Testis (tissue), 2 donors: ENCODE measurements at regions not wholly inside any gene's neighbourhood (a gene's known extent, or its start where the extent isn't known, plus 50 kb on each side); places are given as distances from the start of the nearest gene placed in this dataset.

Experiments
- DNase-seq: peaks from one replicate; pipeline ENCODE4 v3.0.0-alpha.2; 2019
- H3K27ac ChIP-seq, 2 donors: fragments of 200-600 bp; sonication (generic); one replicate each; pipeline ENCODE4 v1.5.1; 2019
- H3K27me3 ChIP-seq: fragments of 200-600 bp; sonication (generic); one replicate; pipeline ENCODE4 v1.5.1; 2019
- H3K36me3 ChIP-seq: fragments of 200-600 bp; sonication (generic); one replicate; pipeline ENCODE4 v1.5.1; 2017; ENCODE audit warnings: low read depth; ENCODE audit errors: missing control alignments
- H3K4me1 ChIP-seq: fragments of 200-600 bp; sonication (generic); one replicate; pipeline ENCODE4 v1.5.1; 2019
- H3K4me3 ChIP-seq, 2 donors: fragments of 200-600 bp; sonication (generic); one replicate each; pipeline ENCODE4 v1.5.1; 2017 to 2019
- H3K9me3 ChIP-seq: fragments of 200-600 bp; sonication (generic); one replicate; pipeline ENCODE4 v1.5.1; 2017
- POLR2A ChIP-seq: fragments of 450-650 bp; IDR thresholded peaks from one replicate; pipeline ENCODE4 v1.6.1; 2017; ENCODE audit warnings: antibody characterized with exemption, mild to moderate bottlenecking, moderate library complexity
- WGBS, 2 donors: methylation state at CpG; one replicate each; pipeline ENCODE4 v1.1.5; 2018; 5-methylcytosine and 5-hydroxymethylcytosine counted together
- intact Hi-C: fragments of 100-400 bp; cut with DNase I; formaldehyde crosslinking; loops from one replicate; pipeline ENCODE4 v1.15.1; 2023; ENCODE audit warnings: low total_unique reads
- TF ChIP-seq, protein P1 (sequence below), 3 experiments: fragments of 450-650 bp in 2 of 3; fragments of 200-600 bp in 1 of 3; sonication (generic) in 1 of 3; IDR thresholded peaks; one replicate each; pipeline ENCODE4 v1.5.1; 2016 to 2019; ENCODE audit warnings: antibody characterized with exemption in 3 of 3, mild to moderate bottlenecking in 2 of 3, moderate library complexity in 1 of 3

DNA sequence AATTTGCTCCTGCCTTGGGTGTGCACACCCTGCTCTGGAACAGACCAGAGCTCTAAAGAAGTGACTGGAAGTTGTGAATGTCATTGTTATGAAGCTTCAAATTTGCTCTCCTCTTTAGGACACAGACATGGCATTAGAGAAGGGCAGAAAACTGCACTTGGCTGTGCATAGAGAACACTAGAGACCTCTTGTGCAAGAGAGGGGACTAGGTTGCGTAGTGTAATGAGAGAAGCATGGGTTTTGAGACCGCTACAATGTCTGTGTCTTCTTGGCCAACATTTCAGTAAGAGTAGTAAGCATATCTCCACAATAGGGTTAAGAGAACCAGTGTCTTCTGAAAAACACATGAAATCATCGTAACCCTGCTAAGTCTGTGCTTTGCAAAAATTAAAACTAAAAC lies 423.3 kb downstream of the SPRY2 start:
- DNase-seq = no peak
- H3K4me3 ChIP-seq = no peak overlapping the region
- 95 to 98% methylated on average over 3 of the region's 3 CpGs for WGBS, 2 donors
- no peaks in the 10 kb centered on the region for H3K36me3 ChIP-seq
- no peaks in the 10 kb centered on the region for H3K27me3 ChIP-seq
- no peak overlapping the region for H3K27ac ChIP-seq
- intact Hi-C loops = no loop called here
- TF ChIP-seq, protein P1, sequence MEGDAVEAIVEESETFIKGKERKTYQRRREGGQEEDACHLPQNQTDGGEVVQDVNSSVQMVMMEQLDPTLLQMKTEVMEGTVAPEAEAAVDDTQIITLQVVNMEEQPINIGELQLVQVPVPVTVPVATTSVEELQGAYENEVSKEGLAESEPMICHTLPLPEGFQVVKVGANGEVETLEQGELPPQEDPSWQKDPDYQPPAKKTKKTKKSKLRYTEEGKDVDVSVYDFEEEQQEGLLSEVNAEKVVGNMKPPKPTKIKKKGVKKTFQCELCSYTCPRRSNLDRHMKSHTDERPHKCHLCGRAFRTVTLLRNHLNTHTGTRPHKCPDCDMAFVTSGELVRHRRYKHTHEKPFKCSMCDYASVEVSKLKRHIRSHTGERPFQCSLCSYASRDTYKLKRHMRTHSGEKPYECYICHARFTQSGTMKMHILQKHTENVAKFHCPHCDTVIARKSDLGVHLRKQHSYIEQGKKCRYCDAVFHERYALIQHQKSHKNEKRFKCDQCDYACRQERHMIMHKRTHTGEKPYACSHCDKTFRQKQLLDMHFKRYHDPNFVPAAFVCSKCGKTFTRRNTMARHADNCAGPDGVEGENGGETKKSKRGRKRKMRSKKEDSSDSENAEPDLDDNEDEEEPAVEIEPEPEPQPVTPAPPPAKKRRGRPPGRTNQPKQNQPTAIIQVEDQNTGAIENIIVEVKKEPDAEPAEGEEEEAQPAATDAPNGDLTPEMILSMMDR (IDR thresholded peaks at IDR 0.05) = no peak
- no peak for TF ChIP-seq POLR2A
- no peaks in the 10 kb centered on the region for H3K9me3 ChIP-seq
- H3K4me1 ChIP-seq = no peaks in the 10 kb centered on the region

DNA sequence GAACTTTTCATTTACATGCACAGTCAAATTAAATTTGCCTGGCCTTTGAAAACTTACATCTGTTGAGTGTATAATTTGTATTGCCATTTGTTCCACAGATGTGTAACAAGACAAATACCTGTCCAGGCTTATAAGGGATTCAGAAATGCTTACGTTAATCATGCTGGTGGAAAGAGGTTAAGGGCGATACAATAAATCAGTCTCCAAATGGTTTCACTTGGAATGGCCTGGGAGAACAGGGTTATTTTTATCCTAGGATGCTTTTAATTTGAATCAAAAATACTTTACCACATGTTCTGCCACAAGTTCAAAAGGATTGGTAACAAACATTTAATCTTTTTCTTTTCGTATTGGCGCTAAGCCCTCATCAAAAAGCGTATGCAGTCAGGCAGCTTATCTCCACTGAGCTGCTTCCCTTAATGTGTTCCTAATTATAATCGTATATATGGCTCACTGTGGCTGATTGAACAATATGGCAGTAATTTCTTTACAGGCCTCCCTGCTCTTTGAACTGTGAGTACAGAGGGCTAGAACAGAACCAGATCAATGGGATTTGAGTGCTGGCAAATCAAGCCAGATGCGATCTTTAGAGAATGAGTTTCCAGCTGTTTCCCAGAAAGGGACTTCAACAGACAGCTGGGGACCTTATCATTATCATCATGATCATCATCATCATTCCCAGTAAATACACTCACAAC lies 425.7 kb downstream of the SPRY2 start:
- H3K4me3 ChIP-seq = no peak overlapping the region
- no peaks in the 10 kb centered on the region for H3K4me1 ChIP-seq
- no peaks in the 10 kb centered on the region for H3K27me3 ChIP-seq
- no peak for DNase-seq
- no peak overlapping the region for H3K27ac ChIP-seq
- TF ChIP-seq POLR2A = no peak
- TF ChIP-seq, protein P1 (IDR thresholded peaks at IDR 0.05) = no peak
- no peaks in the 10 kb centered on the region for H3K9me3 ChIP-seq
- no peaks in the 10 kb centered on the region for H3K36me3 ChIP-seq
- 74 to 84% methylated on average over 7 of the region's 7 CpGs for WGBS, 2 donors
- intact Hi-C loops = no loop called here

DNA sequence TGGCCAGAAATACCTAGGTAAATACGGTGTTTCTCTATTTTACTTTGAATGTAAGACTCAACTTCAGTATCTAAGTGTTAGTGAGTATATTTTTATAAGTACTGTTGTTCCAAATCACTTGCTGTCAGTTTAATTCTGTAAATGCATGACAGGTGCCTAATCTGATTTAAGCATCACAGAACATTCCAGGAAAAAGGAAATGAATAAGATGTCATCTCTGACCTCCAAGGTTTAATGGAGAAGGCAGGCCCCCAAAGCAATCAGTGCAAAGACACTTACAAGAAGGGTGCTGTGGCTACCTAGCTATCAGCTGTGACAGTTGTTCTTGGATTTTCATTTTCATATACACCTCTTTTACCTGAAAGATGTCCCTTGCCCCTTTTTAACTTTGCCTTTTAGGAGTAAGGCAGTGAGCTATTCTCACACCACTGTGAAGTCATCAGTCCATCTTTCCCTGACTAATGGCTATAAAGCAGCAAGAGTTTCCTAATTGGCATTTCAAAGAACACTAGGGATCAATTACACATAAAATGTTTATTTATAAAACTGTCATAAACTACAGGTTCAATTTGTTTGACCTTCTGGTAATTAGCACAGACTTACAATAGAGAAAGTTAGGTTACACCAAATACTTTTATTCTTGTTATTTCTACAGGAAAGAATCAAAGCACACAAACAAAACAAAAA lies 427.6 kb downstream of the SPRY2 start:
- WGBS, 2 donors = 96 to 98% methylated on average over 1 of the region's 1 CpG
- no peak for TF ChIP-seq POLR2A
- TF ChIP-seq, protein P1 (IDR thresholded peaks at IDR 0.05) = no peak
- no peak for DNase-seq
- Histone ChIP-seq H3K9me3 (no peaks in the 10 kb centered on the region), H3K27me3 (no peaks in the 10 kb centered on the region), H3K4me3 (no peak overlapping the region), H3K27ac (no peak overlapping the region), H3K36me3 (no peaks in the 10 kb centered on the region), H3K4me1 (no peaks in the 10 kb centered on the region)
- intact Hi-C loops = no loop called here

DNA sequence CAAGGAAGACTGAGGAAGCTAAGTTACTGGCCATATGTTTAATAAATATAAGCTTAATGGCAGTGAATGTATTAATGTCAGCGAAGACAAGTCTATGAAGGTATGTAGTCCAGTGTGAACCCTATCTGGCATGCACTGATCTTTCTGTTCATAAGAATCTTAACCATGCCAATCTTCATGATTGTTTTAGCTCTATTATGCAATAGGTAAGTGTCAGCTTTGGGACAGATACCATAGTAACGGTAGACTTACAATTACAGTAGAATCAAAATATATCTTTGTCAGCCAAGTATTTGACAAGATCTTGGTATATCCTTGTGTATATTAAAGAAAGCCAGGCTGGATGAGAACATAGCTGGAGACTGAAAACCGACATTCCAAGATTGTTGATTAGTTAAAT lies 428.5 kb downstream of the SPRY2 start:
- no peaks in the 10 kb centered on the region for H3K27me3 ChIP-seq
- WGBS, 2 donors = 59 to 95% methylated on average over 3 of the region's 3 CpGs
- DNase-seq = no peak
- no peaks in the 10 kb centered on the region for H3K9me3 ChIP-seq
- no peak for TF ChIP-seq POLR2A
- TF ChIP-seq, protein P1 (IDR thresholded peaks at IDR 0.05) = no peak
- H3K4me1 ChIP-seq = no peaks in the 10 kb centered on the region
- no peak overlapping the region for H3K27ac ChIP-seq
- no peaks in the 10 kb centered on the region for H3K36me3 ChIP-seq
- H3K4me3 ChIP-seq = no peak overlapping the region
- intact Hi-C loops = no loop called here
